K562 (cell line): ENCODE measurements at regions not wholly inside any gene's neighbourhood (a gene's known extent, or its start where the extent isn't known, plus 50 kb on each side); places are given as distances from the start of the nearest gene placed in this dataset.

Experiments used
- ATAC-seq: fragments of 200-7000 bp; cut with Tn5 transposase; 3 replicates; pipeline ENCODE4 v1.9.1; 2020; ENCODE audit warnings: moderate library complexity
- BruUV-seq: library from RNA; stranded (reverse); fragments of 400-500 nt; replicated peaks from 2 replicates; lab custom pipeline; 2021; lab: Mats Ljungman, UMichigan
- CTCF ChIA-PET: fragments of 300-600 bp; formaldehyde crosslinking; extraction: SDS; loops from one replicate; lab custom pipeline; 2021; ENCODE audit warnings: low intra/inter-chr PET ratio; lab: Yijun Ruan, JAX
- POLR2A ChIA-PET: fragments of 300-600, 350-650 bp; sonication (Branson Sonifier 250); formaldehyde crosslinking; extraction: SDS; loops from one replicate; lab custom pipeline; 2021; ENCODE audit warnings: antibody characterized with exemption, inconsistent platforms; lab: Yijun Ruan, JAX
- DNase-seq, 4 experiments: peaks; one replicate each; pipeline versions ENCODE4 v3.0.0 to v3.0.0-alpha.2; 2011 to 2018; ENCODE audit warnings: low spot score in 3 of 4, mixed read lengths in 3 of 4; ENCODE audit errors: extremely low read depth in 1 of 4
- FAIRE-seq: peaks from 2 replicates; lab custom pipeline; 2011; peaks lifted over from hg19 to GRCh38; lab: Jason Lieb, UNC
- H2AFZ ChIP-seq: 2 replicates; pipeline ENCODE4 v1.6.0; 2011; ENCODE audit warnings: low read depth, low read length, control low read depth, inconsistent platforms
- H3K27ac ChIP-seq: fragments of 200-600 bp; 3 replicates; pipeline ENCODE4 v1.8.0; 2011; ENCODE audit warnings: low read depth, mild to moderate bottlenecking, control low read depth, inconsistent platforms, low read length, moderate library complexity, mixed read lengths; ENCODE audit errors: extremely low read depth
- H3K27me3 ChIP-seq, 2 experiments: fragments of 300-600 bp in 1 of 2; 2 replicates in 1 of 2; 3 replicates in 1 of 2; pipeline versions ENCODE4 v1.6.0 to v1.8.0; 2011; ENCODE audit warnings: inconsistent platforms in 2 of 2, low read length in 2 of 2, mild to moderate bottlenecking in 1 of 2, mixed read lengths in 1 of 2, moderate library complexity in 1 of 2; ENCODE audit not compliant: control insufficient read depth in 2 of 2, insufficient read depth in 2 of 2
- H3K36me3 ChIP-seq: fragments of 300-600 bp; 3 replicates; pipeline ENCODE4 v1.8.0; 2011; ENCODE audit warnings: mild to moderate bottlenecking, low read length, inconsistent platforms; ENCODE audit not compliant: control insufficient read depth, insufficient read depth
- H3K4me1 ChIP-seq, 2 experiments: fragments of 200-600 bp in 1 of 2; replicated peaks in 1 of 2; 2 replicates in 1 of 2; 3 replicates in 1 of 2; pipeline versions ENCODE4 v1.5.1 to v1.8.0; 2011; ENCODE audit warnings: inconsistent platforms in 2 of 2, low read length in 2 of 2, mild to moderate bottlenecking in 1 of 2, mixed read lengths in 1 of 2, moderate library complexity in 1 of 2; ENCODE audit not compliant: control insufficient read depth in 2 of 2, insufficient read depth in 2 of 2
- H3K4me2 ChIP-seq: 2 replicates; pipeline ENCODE4 v1.6.1; 2011; ENCODE audit warnings: low read length, control low read depth, inconsistent platforms, mixed read lengths; ENCODE audit not compliant: insufficient read depth
- H3K4me3 ChIP-seq: fragments of 200-600 bp; sonication (generic), shearing (Covaris generic); 2 replicates; pipeline ENCODE4 v1.5.1; 2016; ENCODE audit warnings: control low read depth, inconsistent platforms
- H3K79me2 ChIP-seq: fragments of 200-600 bp; 3 replicates; pipeline ENCODE4 v1.8.0; 2011; ENCODE audit warnings: low read length, inconsistent platforms; ENCODE audit not compliant: control insufficient read depth, insufficient read depth
- H3K9ac ChIP-seq, 2 experiments: 2 replicates each; pipeline versions ENCODE4 v1.6.0 to v1.6.1; 2011; ENCODE audit warnings: low read depth in 2 of 2, low read length in 2 of 2, control low read depth in 1 of 2, inconsistent platforms in 1 of 2, mild to moderate bottlenecking in 1 of 2, mixed read lengths in 1 of 2; ENCODE audit not compliant: insufficient read depth in 1 of 2
- H3K9me1 ChIP-seq: one replicate; pipeline ENCODE4 v1.6.0; 2011; ENCODE audit warnings: inconsistent platforms, mild to moderate bottlenecking, low read length, moderate library complexity; ENCODE audit not compliant: control insufficient read depth, insufficient read depth
- H3K9me3 ChIP-seq: replicated peaks from 2 replicates; pipeline ENCODE4 v1.5.1; 2011; ENCODE audit warnings: low read depth, low read length, inconsistent platforms; ENCODE audit not compliant: control insufficient read depth, insufficient read depth
- H4K20me1 ChIP-seq: replicated peaks from 2 replicates; pipeline ENCODE4 v1.6.1; 2011; ENCODE audit warnings: low read length, inconsistent platforms, mixed read lengths; ENCODE audit not compliant: control insufficient read depth, insufficient read depth
- BRF1 ChIP-seq: IDR thresholded peaks from 3 replicates; pipeline ENCODE4 v1.6.1; 2011; ENCODE audit warnings: borderline replicate concordance, mild to moderate bottlenecking; ENCODE audit not compliant: insufficient read length; ENCODE audit errors: extremely low read depth
- COPS2 ChIP-seq: fragments of 450-650 bp; conservative IDR thresholded peaks from 2 replicates; pipeline ENCODE4 v1.6.1; 2016; ENCODE audit warnings: mild to moderate bottlenecking, moderate library complexity
- FOSL1 ChIP-seq: fragments of 200-800 bp; sonication (Bioruptor generic); conservative IDR thresholded peaks from 2 replicates; pipeline ENCODE4 v1.6.1; 2016; ENCODE audit warnings: missing genetic modification characterization, missing compliant biosample characterization
- ILF3 ChIP-seq: fragments of 450-650 bp; IDR thresholded peaks from 2 replicates; pipeline ENCODE4 v1.6.1; 2018; ENCODE audit warnings: antibody characterized with exemption, mild to moderate bottlenecking, moderate library complexity, borderline replicate concordance
- REST ChIP-seq, 2 experiments: fragments of 450-650 bp; formaldehyde crosslinking in 1 of 2; IDR thresholded peaks; 2 replicates each; pipeline versions ENCODE4 v1.4.0 to v1.6.1; 2014 to 2020; ENCODE audit warnings: mild to moderate bottlenecking in 2 of 2, borderline replicate concordance in 1 of 2, low read depth in 1 of 2
- WGBS: fragments of 100-300 bp; shearing (Covaris generic); methylation state at CpG from one replicate; pipeline ENCODE4 v1.1.6; 2016; ENCODE audit warnings: low coverage, mixed read lengths; ENCODE audit not compliant: insufficient coverage; ENCODE audit errors: missing lambda C conversion rate; 5-methylcytosine and 5-hydroxymethylcytosine counted together
- in situ Hi-C: fragments of 300-500 bp; cut with MboI; formaldehyde crosslinking; loops from 4 replicates; pipeline ENCODE4 v1.15.0; 2018; ENCODE audit warnings: inconsistent platforms, mixed read lengths
- intact Hi-C: fragments of 100-400 bp; cut with micrococcal nuclease; formaldehyde crosslinking; loops from 2 replicates; pipeline ENCODE4 v1.14.2; 2022

DNA sequence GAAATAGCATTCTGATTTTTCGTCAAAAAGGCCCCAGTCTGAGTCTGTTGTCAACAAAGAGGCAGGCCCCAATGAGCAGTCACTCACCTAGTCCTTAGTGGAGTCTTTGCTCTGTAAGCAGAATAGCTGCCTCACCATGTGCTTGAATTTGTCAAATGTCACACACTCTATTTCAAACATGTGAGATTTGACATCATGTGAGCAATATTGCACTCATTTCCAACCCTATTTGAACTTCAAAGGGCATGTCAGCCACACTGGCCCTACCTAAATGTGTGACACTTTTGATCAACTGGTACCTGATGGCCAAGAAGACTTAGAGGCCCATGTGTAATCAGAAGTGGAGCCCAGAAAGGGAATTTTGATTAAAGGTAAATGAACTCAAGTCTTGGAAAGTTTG is 59.4 kb upstream of the PLAC1 start:
- ChIA-PET CTCF (no interaction called here), POLR2A (interaction anchor here (1.0 kb wide), 1 partner anchor 26 kb away, joined by 3 read pairs; no protein-coding TSS in a partner anchor)
- Histone ChIP-seq H3K27ac (no peak overlapping the region), H3K4me3 (no peak overlapping the region), H3K27me3 (peaks cover 0 to 8% of the 10 kb centered on the region in 2 experiments; a peak in 2 of 5 replicates), H2AFZ (0 out of 2 replicates have a peak overlapping the region, but pooled peaks have one; percentile 76), H3K4me1 (peaks cover 0 to 17% of the 10 kb centered on the region in 2 experiments; a peak in 3 of 5 replicates), H3K4me2 (no peak overlapping the region), H3K79me2 (no peaks in the 10 kb centered on the region), H3K9ac (no peak overlapping the region), H4K20me1 (no peaks in the 10 kb centered on the region), H3K9me1 (no peaks in the 10 kb centered on the region), H3K9me3 (no peaks in the 10 kb centered on the region)
- ATAC-seq (no peak), FAIRE-seq (no peak), DNase-seq (no peak)
- WGBS = 80% methylated on average over 1 of the region's 1 CpG
- no TSS peak for BruUV-seq
- in situ Hi-C loops (no loop called here), intact Hi-C loops (no loop called here)
- no peak for TF ChIP-seq BRF1
- no peak for TF ChIP-seq ILF3
- TF ChIP-seq, all 486 proteins: peak for 0
- no peaks in the 10 kb centered on the region for H3K36me3 ChIP-seq

- 36% methylated on average over 5 of the region's 5 CpGs for WGBS
- ATAC-seq (no peak), DNase-seq (no peak), FAIRE-seq (no peak)
- intact Hi-C loops = no loop called here
- Histone ChIP-seq H4K20me1 (no peaks in the 10 kb centered on the region), H3K4me1 (peaks cover 0 to 17% of the 10 kb centered on the region in 2 experiments; a peak in 3 of 5 replicates), H3K79me2 (no peaks in the 10 kb centered on the region), H3K4me3 (no peak overlapping the region), H3K9me1 (no peaks in the 10 kb centered on the region), H3K27me3 (peaks cover 2 to 10% of the 10 kb centered on the region in 2 experiments; a peak in 2 of 5 replicates), H3K36me3 (no peaks in the 10 kb centered on the region), H3K9me3 (no peaks in the 10 kb centered on the region), H2AFZ (no peak overlapping the region), H3K4me2 (no peak overlapping the region), H3K9ac (no peak overlapping the region), H3K27ac (no peak overlapping the region)
- ChIA-PET CTCF (no interaction called here), POLR2A (interaction anchor here (1.0 to 1.6 kb wide), 2 partner anchors 11 to 25 kb away, joined by 3 to 4 read pairs; no protein-coding TSS in a partner anchor)
- in situ Hi-C loops = no loop called here
- no TSS peak for BruUV-seq
- TF ChIP-seq COPS2 (no peak), FOSL1 (tag) (no peak), REST (IDR thresholded peaks at IDR 0.05; ENCODE audit: borderline replicate concordance) (no peak), REST (CRISPR knock-in tag; IDR thresholded peaks at IDR 0.05; ENCODE audit: low read depth) (no peak)
Measured at GRCh38 chrX:134716620-134717012, 58.3 kb upstream of the PLAC1 start.
